H9 (cell line): ENCODE measurements at regions not wholly inside any gene's neighbourhood (a gene's known extent, or its start where the extent isn't known, plus 50 kb on each side); places are given as distances from the start of the nearest gene placed in this dataset.

ENCODE experiments used
- DNase-seq: peaks from one replicate; pipeline ENCODE4 v3.0.0-alpha.2; 2017
- H2AFZ ChIP-seq: one replicate; pipeline ENCODE4 v1.6.1; 2013; ENCODE audit warnings: mild to moderate bottlenecking, low read length, control low read depth, moderate library complexity
- H2AK5ac ChIP-seq: 2 replicates; pipeline ENCODE4 v1.6.1; 2013; ENCODE audit warnings: low read length, control low read depth, mixed read lengths; ENCODE audit not compliant: insufficient read length
- H2BK120ac ChIP-seq: one replicate; pipeline ENCODE4 v1.6.1; 2013; ENCODE audit warnings: low read depth, mild to moderate bottlenecking, low read length, control low read depth, inconsistent platforms; ENCODE audit not compliant: poor library complexity, severe bottlenecking
- H2BK12ac ChIP-seq: 2 replicates; pipeline ENCODE4 v1.6.1; 2013; ENCODE audit warnings: low read length, control low read depth, mixed read lengths, low read depth; ENCODE audit not compliant: insufficient read length
- H2BK15ac ChIP-seq: 2 replicates; pipeline ENCODE4 v1.6.1; 2013; ENCODE audit warnings: low read depth, low read length, control low read depth
- H2BK20ac ChIP-seq: one replicate; pipeline ENCODE4 v1.6.1; 2013; ENCODE audit warnings: low read depth, mild to moderate bottlenecking, low read length, control low read depth, inconsistent platforms; ENCODE audit not compliant: poor library complexity, severe bottlenecking
- H2BK5ac ChIP-seq: 2 replicates; pipeline ENCODE4 v1.6.1; 2013; ENCODE audit warnings: low read length, control low read depth, mixed read lengths; ENCODE audit not compliant: insufficient read length
- H3K14ac ChIP-seq: 2 replicates; pipeline ENCODE4 v1.6.1; 2013; ENCODE audit warnings: low read length, control low read depth; ENCODE audit not compliant: insufficient read depth
- H3K18ac ChIP-seq: 2 replicates; pipeline ENCODE4 v1.6.1; 2013; ENCODE audit warnings: low read depth, mild to moderate bottlenecking, mixed read lengths, low read length, control low read depth; ENCODE audit not compliant: insufficient read length
- H3K23ac ChIP-seq: 2 replicates; pipeline ENCODE4 v1.6.1; 2013; ENCODE audit warnings: low read length, control low read depth, mixed read lengths, low read depth; ENCODE audit not compliant: insufficient read length
- H3K23me2 ChIP-seq: 2 replicates; pipeline ENCODE4 v1.6.1; 2013; ENCODE audit warnings: low read depth, mild to moderate bottlenecking, mixed read lengths, low read length, control low read depth; ENCODE audit not compliant: insufficient read length, poor library complexity, severe bottlenecking
- H3K27ac ChIP-seq: 2 replicates; pipeline ENCODE4 v1.5.1; 2013; ENCODE audit warnings: low read length, control low read depth, mixed read lengths, low read depth; ENCODE audit not compliant: insufficient read length
- H3K27me3 ChIP-seq: 2 replicates; pipeline ENCODE4 v1.6.1; 2013; ENCODE audit warnings: low read length, control low read depth, inconsistent platforms; ENCODE audit not compliant: insufficient read depth
- H3K4ac ChIP-seq: 2 replicates; pipeline ENCODE4 v1.6.1; 2013; ENCODE audit warnings: low read depth, mild to moderate bottlenecking, control low read depth, inconsistent platforms, low read length, moderate library complexity
- H3K4me1 ChIP-seq: 2 replicates; pipeline ENCODE4 v1.6.1; 2013; ENCODE audit warnings: low read length, control low read depth, inconsistent platforms; ENCODE audit not compliant: insufficient read depth
- H3K4me2 ChIP-seq: 2 replicates; pipeline ENCODE4 v1.6.1; 2013; ENCODE audit warnings: low read length, control low read depth, mixed read lengths; ENCODE audit not compliant: insufficient read length, insufficient read depth
- H3K56ac ChIP-seq: 2 replicates; pipeline ENCODE4 v1.6.1; 2013; ENCODE audit warnings: low read depth, mild to moderate bottlenecking, mixed read lengths, low read length, control low read depth; ENCODE audit not compliant: insufficient read length
- H3K79me1 ChIP-seq: 2 replicates; pipeline ENCODE4 v1.6.1; 2013; ENCODE audit warnings: low read depth, mild to moderate bottlenecking, moderate library complexity, low read length, control low read depth, inconsistent platforms; ENCODE audit not compliant: insufficient read depth, poor library complexity, severe bottlenecking
- H3K79me2 ChIP-seq: 2 replicates; pipeline ENCODE4 v1.6.1; 2013; ENCODE audit warnings: low read length, control low read depth, inconsistent platforms; ENCODE audit not compliant: insufficient read depth
- H3K9ac ChIP-seq: 2 replicates; pipeline ENCODE4 v1.6.1; 2013; ENCODE audit warnings: low read length, control low read depth, mixed read lengths; ENCODE audit not compliant: insufficient read length; ENCODE audit errors: extremely low read depth
- H3K9me3 ChIP-seq: one replicate; pipeline ENCODE4 v1.6.1; 2013; ENCODE audit warnings: low read depth, low read length, inconsistent platforms; ENCODE audit not compliant: control insufficient read depth
- H3T11ph ChIP-seq: one replicate; pipeline ENCODE4 v1.6.1; 2013; ENCODE audit warnings: mild to moderate bottlenecking, low read length, control low read depth, inconsistent platforms
- H4K20me1 ChIP-seq: one replicate; pipeline ENCODE4 v1.6.1; 2013; ENCODE audit not compliant: control insufficient read depth, insufficient read length, insufficient read depth
- H4K5ac ChIP-seq: 2 replicates; pipeline ENCODE4 v1.6.1; 2013; ENCODE audit warnings: low read depth, mild to moderate bottlenecking, mixed read lengths, low read length, control low read depth; ENCODE audit not compliant: insufficient read length
- H4K8ac ChIP-seq: replicated peaks from 2 replicates; pipeline ENCODE4 v1.6.1; 2013; ENCODE audit warnings: low read length, control low read depth, mixed read lengths, low read depth; ENCODE audit not compliant: insufficient read length
- H4K91ac ChIP-seq: 2 replicates; pipeline ENCODE4 v1.6.1; 2013; ENCODE audit warnings: low read depth, mild to moderate bottlenecking, moderate library complexity, mixed read lengths, low read length, control low read depth; ENCODE audit not compliant: insufficient read length
- H3K27ac Mint-ChIP-seq, 3 experiments: 2 replicates in 2 of 3; 3 replicates in 1 of 3; pipeline ENCODE4 v1.8.0; 2020 to 2021; ENCODE audit warnings: mixed read lengths in 3 of 3, mild to moderate bottlenecking in 1 of 3, moderate library complexity in 1 of 3
- H3K27me3 Mint-ChIP-seq: 2 replicates; pipeline ENCODE4 v1.8.0; 2021; ENCODE audit warnings: low read depth, mild to moderate bottlenecking, moderate library complexity, mixed read lengths
- H3K36me3 Mint-ChIP-seq, 3 experiments: 2 replicates in 2 of 3; 3 replicates in 1 of 3; pipeline ENCODE4 v1.8.0; 2020 to 2021; ENCODE audit warnings: low read depth in 3 of 3, mixed read lengths in 3 of 3; ENCODE audit not compliant: insufficient read depth in 1 of 3
- H3K4me1 Mint-ChIP-seq, 2 experiments: 2 replicates each; pipeline ENCODE4 v1.8.0; 2020; ENCODE audit warnings: mixed read lengths in 2 of 2
- H3K4me3 Mint-ChIP-seq, 2 experiments: 2 replicates in 1 of 2; 3 replicates in 1 of 2; pipeline ENCODE4 v1.8.0; 2020 to 2021; ENCODE audit warnings: mild to moderate bottlenecking in 2 of 2, mixed read lengths in 2 of 2, moderate library complexity in 1 of 2
- H3K9me3 Mint-ChIP-seq, 2 experiments: 2 replicates in 1 of 2; 3 replicates in 1 of 2; pipeline ENCODE4 v1.8.0; 2020; ENCODE audit warnings: mild to moderate bottlenecking in 2 of 2, mixed read lengths in 2 of 2, moderate library complexity in 1 of 2
- WGBS: extraction: QIAGEN DNeasy Blood & Tissue Kit; methylation state at CpG from one replicate; pipeline ENCODE4 v1.1.7; 2013; ENCODE audit warnings: missing lambda C conversion rate, low lambda C conversion rate, mixed read lengths; ENCODE audit not compliant: insufficient read length; ENCODE audit errors: extremely low coverage; 5-methylcytosine and 5-hydroxymethylcytosine counted together
- TF ChIP-seq, protein P1 (sequence below): fragments of 200-600 bp; sonication (generic); conservative IDR thresholded peaks from 3 replicates; pipeline ENCODE4 v1.8.0; 2021; ENCODE audit warnings: antibody characterized with exemption, mild to moderate bottlenecking

DNA sequence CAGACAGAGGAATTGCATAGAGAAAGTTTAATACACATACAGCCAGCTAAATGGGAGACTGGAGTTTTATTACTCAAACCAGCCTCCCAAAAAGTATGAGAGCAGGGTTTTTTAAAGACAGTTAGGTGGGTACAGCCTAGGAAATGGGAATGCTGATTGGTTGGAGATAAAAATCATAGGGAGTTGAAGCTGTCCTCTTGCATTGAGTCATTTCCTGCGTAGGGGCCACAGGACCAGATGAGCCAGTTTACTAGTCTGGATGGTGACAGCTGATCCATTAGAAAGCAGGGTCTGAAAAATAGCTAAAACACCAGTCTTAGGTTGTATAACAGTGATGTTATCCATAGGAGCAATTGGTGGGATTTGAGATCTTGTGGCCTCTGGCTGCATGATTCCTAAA, 76.1 kb upstream of the POM121L12 start:
- no peak overlapping the region for H3T11ph ChIP-seq
- H2BK5ac ChIP-seq, result no peak overlapping the region
- H3K27me3 ChIP-seq, result no peaks in the 10 kb centered on the region
- Mint-ChIP-seq H3K27ac (no peak overlapping the region), H3K9me3 (peaks cover 0 to 3% of the 10 kb centered on the region in 2 experiments; a peak in 2 of 5 replicates), H3K36me3 (no peaks in the 10 kb centered on the region; a peak in 4 of 7 replicates), H3K4me1 (peaks cover 28 to 31% of the 10 kb centered on the region in 2 experiments), H3K4me3 (no peak overlapping the region), H3K27me3 (no peaks in the 10 kb centered on the region)
- no peak overlapping the region for H2BK12ac ChIP-seq
- H4K91ac ChIP-seq, result no peak overlapping the region
- H4K20me1 ChIP-seq, result no peaks in the 10 kb centered on the region
- WGBS, result no CpG with 5 or more reads among the region's 1 CpG
- no peak overlapping the region for H3K56ac ChIP-seq
- no peak overlapping the region for H3K4me2 ChIP-seq
- H3K14ac ChIP-seq, result no peak overlapping the region
- no peaks in the 10 kb centered on the region for H3K9me3 ChIP-seq
- H3K9ac ChIP-seq, result no peak overlapping the region
- H3K23me2 ChIP-seq, result no peaks in the 10 kb centered on the region
- DNase-seq, result no peak
- no peaks in the 10 kb centered on the region for H3K79me2 ChIP-seq
- H2BK120ac ChIP-seq, result no peak overlapping the region
- no peak overlapping the region for H4K8ac ChIP-seq
- no peak overlapping the region for H4K5ac ChIP-seq
- H3K4ac ChIP-seq, result no peak overlapping the region
- H3K79me1 ChIP-seq, result no peaks in the 10 kb centered on the region
- H2AFZ ChIP-seq, result no peak overlapping the region
- TF ChIP-seq, protein P1, sequence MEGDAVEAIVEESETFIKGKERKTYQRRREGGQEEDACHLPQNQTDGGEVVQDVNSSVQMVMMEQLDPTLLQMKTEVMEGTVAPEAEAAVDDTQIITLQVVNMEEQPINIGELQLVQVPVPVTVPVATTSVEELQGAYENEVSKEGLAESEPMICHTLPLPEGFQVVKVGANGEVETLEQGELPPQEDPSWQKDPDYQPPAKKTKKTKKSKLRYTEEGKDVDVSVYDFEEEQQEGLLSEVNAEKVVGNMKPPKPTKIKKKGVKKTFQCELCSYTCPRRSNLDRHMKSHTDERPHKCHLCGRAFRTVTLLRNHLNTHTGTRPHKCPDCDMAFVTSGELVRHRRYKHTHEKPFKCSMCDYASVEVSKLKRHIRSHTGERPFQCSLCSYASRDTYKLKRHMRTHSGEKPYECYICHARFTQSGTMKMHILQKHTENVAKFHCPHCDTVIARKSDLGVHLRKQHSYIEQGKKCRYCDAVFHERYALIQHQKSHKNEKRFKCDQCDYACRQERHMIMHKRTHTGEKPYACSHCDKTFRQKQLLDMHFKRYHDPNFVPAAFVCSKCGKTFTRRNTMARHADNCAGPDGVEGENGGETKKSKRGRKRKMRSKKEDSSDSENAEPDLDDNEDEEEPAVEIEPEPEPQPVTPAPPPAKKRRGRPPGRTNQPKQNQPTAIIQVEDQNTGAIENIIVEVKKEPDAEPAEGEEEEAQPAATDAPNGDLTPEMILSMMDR, result no peak
- no peak overlapping the region for H3K23ac ChIP-seq
- no peak overlapping the region for H2BK20ac ChIP-seq
- no peak overlapping the region for H3K27ac ChIP-seq
- H3K4me1 ChIP-seq, result no peaks in the 10 kb centered on the region; the same call in 1 of the 2 replicates
- H2BK15ac ChIP-seq, result no peak overlapping the region
- no peak overlapping the region for H2AK5ac ChIP-seq
- H3K18ac ChIP-seq, result no peak overlapping the region
